Esophagus muscularis mucosa (tissue), 4 donors: ENCODE measurements at regions not wholly inside any gene's neighbourhood (a gene's known extent, or its start where the extent isn't known, plus 50 kb on each side); places are given as distances from the start of the nearest gene placed in this dataset.

ENCODE experiments used
- CTCF ChIP-seq, 3 experiments: fragments of 200-600 bp in 2 of 3; fragments of 450-650 bp in 1 of 3; sonication (generic) in 2 of 3; IDR thresholded peaks; one replicate each; pipeline ENCODE4 v1.5.1; 2017 to 2019; ENCODE audit warnings: antibody characterized with exemption in 3 of 3, mild to moderate bottlenecking in 2 of 3, moderate library complexity in 1 of 3
- EP300 ChIP-seq: sonication (generic); formaldehyde crosslinking; IDR thresholded peaks from one replicate; pipeline ENCODE4 v1.6.1; 2017; ENCODE audit warnings: antibody characterized with exemption
- POLR2A ChIP-seq: fragments of 450-650 bp; IDR thresholded peaks from one replicate; pipeline ENCODE4 v1.6.1; 2017; ENCODE audit warnings: antibody characterized with exemption, moderate library complexity, mild to moderate bottlenecking, low read depth
- POLR2AphosphoS5 ChIP-seq, 2 donors: sonication (generic); formaldehyde crosslinking; IDR thresholded peaks; one replicate each; pipeline ENCODE4 v1.6.1; 2017; ENCODE audit warnings: antibody characterized with exemption in 2 of 2

GRCh38 chr13:29918845-29919244, 68.4 kb upstream of the UBL3 start:
- TF ChIP-seq CTCF (IDR thresholded peaks at IDR 0.05), result no peak
- no peak for TF ChIP-seq EP300
- no peak for TF ChIP-seq POLR2AphosphoS5 (IDR thresholded peaks at IDR 0.05)
- TF ChIP-seq POLR2A, result no peak
